Endothelial cell of umbilical vein (primary cell): ENCODE measurements at regions not wholly inside any gene's neighbourhood (a gene's known extent, or its start where the extent isn't known, plus 50 kb on each side); places are given as distances from the start of the nearest gene placed in this dataset.

Experiments used
- MAX ChIP-seq: IDR thresholded peaks from 2 replicates; pipeline ENCODE4 v1.6.1; 2011; ENCODE audit not compliant: insufficient read depth, insufficient read length
- TF ChIP-seq, protein P1 (sequence below), 2 donors: IDR thresholded peaks; 1 replicate in 1 of 2; 2 replicates in 1 of 2; pipeline ENCODE4 v1.5.1; 2011; ENCODE audit warnings: low read length in 2 of 2, mild to moderate bottlenecking in 2 of 2, moderate library complexity in 2 of 2, control low read depth in 1 of 2, inconsistent platforms in 1 of 2, low read depth in 1 of 2; ENCODE audit not compliant: insufficient read depth in 1 of 2; ENCODE audit errors: extremely low read depth in 1 of 2

GRCh38 chr15:81071705-81072104 is 62.4 kb upstream of the CFAP161 start:
- TF ChIP-seq, protein P1, sequence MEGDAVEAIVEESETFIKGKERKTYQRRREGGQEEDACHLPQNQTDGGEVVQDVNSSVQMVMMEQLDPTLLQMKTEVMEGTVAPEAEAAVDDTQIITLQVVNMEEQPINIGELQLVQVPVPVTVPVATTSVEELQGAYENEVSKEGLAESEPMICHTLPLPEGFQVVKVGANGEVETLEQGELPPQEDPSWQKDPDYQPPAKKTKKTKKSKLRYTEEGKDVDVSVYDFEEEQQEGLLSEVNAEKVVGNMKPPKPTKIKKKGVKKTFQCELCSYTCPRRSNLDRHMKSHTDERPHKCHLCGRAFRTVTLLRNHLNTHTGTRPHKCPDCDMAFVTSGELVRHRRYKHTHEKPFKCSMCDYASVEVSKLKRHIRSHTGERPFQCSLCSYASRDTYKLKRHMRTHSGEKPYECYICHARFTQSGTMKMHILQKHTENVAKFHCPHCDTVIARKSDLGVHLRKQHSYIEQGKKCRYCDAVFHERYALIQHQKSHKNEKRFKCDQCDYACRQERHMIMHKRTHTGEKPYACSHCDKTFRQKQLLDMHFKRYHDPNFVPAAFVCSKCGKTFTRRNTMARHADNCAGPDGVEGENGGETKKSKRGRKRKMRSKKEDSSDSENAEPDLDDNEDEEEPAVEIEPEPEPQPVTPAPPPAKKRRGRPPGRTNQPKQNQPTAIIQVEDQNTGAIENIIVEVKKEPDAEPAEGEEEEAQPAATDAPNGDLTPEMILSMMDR (IDR thresholded peaks at IDR 0.05; ENCODE audit: extremely low read depth in 1 of 2, insufficient read depth in 1 of 2, low read depth in 1 of 2, low read length in 2 of 2), result no peak
- no peak for TF ChIP-seq MAX
